ENCODE measurements at regions not wholly inside any gene's neighbourhood (a gene's known extent, or its start where the extent isn't known, plus 50 kb on each side); places are given as distances from the start of the nearest gene placed in this dataset.
"Not testable (repeated sequence)": the region's sequence is repeated elsewhere in the genome, so short reads cannot be mapped to it uniquely, and the experiment has no call there.

DNA sequence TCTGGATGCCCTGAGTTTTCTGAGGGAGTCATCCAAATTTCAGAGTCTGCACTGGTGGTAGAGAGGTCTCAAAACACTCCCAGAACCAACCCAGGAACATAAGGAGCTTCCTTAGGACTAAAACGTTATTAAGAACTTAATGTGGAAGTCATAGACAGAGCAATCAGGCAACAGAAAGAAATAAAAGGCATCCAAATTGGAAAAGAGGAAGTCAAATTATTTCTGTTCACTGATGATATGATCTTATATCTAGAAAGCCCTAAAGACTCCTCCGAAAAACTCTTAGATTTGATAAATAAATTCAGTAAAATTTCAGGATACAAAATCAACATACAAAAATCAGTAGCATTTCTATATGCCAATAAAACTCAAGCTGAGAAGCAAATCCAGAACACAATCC is 63.7 kb downstream of the KCNC4 start:
- TF ChIP-seq, protein P1, sequence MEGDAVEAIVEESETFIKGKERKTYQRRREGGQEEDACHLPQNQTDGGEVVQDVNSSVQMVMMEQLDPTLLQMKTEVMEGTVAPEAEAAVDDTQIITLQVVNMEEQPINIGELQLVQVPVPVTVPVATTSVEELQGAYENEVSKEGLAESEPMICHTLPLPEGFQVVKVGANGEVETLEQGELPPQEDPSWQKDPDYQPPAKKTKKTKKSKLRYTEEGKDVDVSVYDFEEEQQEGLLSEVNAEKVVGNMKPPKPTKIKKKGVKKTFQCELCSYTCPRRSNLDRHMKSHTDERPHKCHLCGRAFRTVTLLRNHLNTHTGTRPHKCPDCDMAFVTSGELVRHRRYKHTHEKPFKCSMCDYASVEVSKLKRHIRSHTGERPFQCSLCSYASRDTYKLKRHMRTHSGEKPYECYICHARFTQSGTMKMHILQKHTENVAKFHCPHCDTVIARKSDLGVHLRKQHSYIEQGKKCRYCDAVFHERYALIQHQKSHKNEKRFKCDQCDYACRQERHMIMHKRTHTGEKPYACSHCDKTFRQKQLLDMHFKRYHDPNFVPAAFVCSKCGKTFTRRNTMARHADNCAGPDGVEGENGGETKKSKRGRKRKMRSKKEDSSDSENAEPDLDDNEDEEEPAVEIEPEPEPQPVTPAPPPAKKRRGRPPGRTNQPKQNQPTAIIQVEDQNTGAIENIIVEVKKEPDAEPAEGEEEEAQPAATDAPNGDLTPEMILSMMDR (IDR thresholded peaks at IDR 0.05) = not testable (repeated sequence)
- TF ChIP-seq POLR2A (IDR thresholded peaks at IDR 0.05) = not testable (repeated sequence)
